ENCODE measurements at regions not wholly inside any gene's neighbourhood (a gene's known extent, or its start where the extent isn't known, plus 50 kb on each side); places are given as distances from the start of the nearest gene placed in this dataset.

DNA sequence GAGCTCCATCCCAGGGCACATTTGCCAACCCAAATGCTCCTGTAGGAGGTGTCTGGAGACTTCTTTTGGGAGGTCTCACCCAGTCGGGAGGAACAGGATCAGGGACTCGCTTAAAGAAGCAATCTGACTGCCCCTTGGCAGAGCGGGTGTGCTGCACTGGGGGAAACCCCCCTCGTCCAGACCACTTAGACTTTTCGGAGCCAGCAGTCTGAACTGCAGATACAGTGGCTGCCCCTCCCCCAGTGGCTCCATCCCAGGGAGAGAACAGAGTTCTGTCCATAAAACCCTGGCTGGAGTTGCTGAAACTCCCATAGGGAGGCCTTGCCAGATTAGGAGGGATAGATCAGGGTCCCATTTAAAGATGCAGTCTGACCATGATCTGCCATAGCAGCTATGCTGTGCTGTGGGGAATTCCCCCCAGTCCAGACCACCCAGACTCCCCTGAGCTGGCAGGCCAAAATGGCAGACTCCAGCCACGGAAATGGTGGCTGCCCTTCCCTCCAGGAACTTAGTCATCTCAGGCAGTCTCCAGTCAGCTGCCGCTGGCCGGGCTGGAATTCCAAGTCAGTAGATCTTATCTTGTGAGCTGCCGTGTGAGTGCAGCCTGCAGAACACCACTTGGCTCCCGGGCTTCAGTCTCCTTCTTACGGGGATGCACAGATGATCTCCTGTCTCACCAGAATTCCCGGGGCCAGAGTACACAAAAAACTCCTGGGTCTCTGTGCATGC, 278.1 kb upstream of the SASH1 start:
- TF ChIP-seq POLR2A (IDR thresholded peaks at IDR 0.05; ENCODE audit: low read length) (no peak), GATA1 (IDR thresholded peaks at IDR 0.05; ENCODE audit: low read depth, low read length) (no peak)
